Heart left ventricle (tissue), 13 donors: ENCODE measurements at regions not wholly inside any gene's neighbourhood (a gene's known extent, or its start where the extent isn't known, plus 50 kb on each side); places are given as distances from the start of the nearest gene placed in this dataset.

Experiments used
- POLR2A ChIP-seq, 2 donors: fragments of 450-650 bp; IDR thresholded peaks; one replicate each; pipeline ENCODE4 v1.6.1; 2017; ENCODE audit warnings: antibody characterized with exemption in 2 of 2, mild to moderate bottlenecking in 2 of 2, moderate library complexity in 2 of 2
- TF ChIP-seq, protein P1 (sequence below), 12 donors: fragments of 200-600 bp; sonication (generic) in 4 of 12; IDR thresholded peaks; one replicate each; pipeline versions ENCODE4 v1.5.0 to v1.8.0; 2018 to 2022; ENCODE audit warnings: antibody characterized with exemption in 12 of 12, mild to moderate bottlenecking in 5 of 12
- donor health status: ischemic (EF 13 %, LVEDD 7.1; RV severe dilation, severe dysfunction).
- donor health status: DM: no; HTN: yes; CAD: no.
- donor health status: DM: no; HTN: no; CAD: no.
- donor health status: ischemic (EF 25% LVEDD 6.9; RV normal size, moderate dysfunction).
- donor health status: ischemic (EF 25% LVEDD 5.7; RV mildly dilated, moderate dysfunction).
- donor health status: ischemic (EF 35%, LVEDD 5.7; RV mildly dilated, moderate dysfunction).
- donor health status: nonischemic (EF 11% LVEDD 7.7; RV severe dilation, severe dysfunction).
- donor health status: DM: yes; HTN: yes; CAD: no.
- donor health status: PGD.
- donor health status: ischemic (EF 29% LVEDD 5.4; RV normal size, mild dysfunction).
- donor health status: nonischemic (EF 23%, LVEDD 6.1; RV moderate dilation, normal function).

DNA sequence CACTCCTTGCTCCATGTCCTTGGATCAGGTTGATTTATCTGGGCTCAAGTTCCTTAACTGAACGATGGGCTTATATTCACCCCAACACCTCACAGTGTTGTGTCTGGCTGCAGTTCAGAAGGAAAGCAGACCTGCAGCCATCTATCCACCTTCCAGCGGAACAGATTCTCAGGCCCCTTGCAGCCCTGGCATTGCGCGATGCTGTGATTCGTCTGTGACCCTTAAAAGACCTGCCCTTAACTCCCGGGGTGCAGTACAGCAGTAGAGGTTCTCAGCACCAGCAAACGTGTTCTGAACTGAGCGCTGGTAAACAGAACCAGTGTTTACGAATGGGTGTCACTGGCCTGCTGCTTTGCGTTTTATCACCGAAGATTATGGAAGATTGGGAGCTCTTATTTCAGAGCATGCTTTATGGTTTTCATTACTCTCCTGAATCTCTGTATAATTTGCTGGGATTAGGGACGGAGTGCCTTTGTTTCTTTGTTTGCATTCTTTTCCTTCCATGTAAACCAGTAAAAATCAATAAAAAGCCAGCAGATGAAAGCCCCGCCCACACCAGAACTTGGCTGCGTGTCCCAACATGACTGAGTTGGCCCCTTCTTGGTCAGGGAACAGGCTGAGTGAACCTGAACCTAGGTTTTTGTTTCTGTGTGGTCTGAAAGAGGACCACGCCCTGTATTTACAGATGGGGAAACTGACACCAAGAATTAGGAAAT is 286.7 kb upstream of the CRY1 start:
- TF ChIP-seq, protein P1, sequence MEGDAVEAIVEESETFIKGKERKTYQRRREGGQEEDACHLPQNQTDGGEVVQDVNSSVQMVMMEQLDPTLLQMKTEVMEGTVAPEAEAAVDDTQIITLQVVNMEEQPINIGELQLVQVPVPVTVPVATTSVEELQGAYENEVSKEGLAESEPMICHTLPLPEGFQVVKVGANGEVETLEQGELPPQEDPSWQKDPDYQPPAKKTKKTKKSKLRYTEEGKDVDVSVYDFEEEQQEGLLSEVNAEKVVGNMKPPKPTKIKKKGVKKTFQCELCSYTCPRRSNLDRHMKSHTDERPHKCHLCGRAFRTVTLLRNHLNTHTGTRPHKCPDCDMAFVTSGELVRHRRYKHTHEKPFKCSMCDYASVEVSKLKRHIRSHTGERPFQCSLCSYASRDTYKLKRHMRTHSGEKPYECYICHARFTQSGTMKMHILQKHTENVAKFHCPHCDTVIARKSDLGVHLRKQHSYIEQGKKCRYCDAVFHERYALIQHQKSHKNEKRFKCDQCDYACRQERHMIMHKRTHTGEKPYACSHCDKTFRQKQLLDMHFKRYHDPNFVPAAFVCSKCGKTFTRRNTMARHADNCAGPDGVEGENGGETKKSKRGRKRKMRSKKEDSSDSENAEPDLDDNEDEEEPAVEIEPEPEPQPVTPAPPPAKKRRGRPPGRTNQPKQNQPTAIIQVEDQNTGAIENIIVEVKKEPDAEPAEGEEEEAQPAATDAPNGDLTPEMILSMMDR (IDR thresholded peaks at IDR 0.05) = no peak
- TF ChIP-seq POLR2A (IDR thresholded peaks at IDR 0.05) = no peak
